ENCODE measurements at regions not wholly inside any gene's neighbourhood (a gene's known extent, or its start where the extent isn't known, plus 50 kb on each side); places are given as distances from the start of the nearest gene placed in this dataset.

DNA sequence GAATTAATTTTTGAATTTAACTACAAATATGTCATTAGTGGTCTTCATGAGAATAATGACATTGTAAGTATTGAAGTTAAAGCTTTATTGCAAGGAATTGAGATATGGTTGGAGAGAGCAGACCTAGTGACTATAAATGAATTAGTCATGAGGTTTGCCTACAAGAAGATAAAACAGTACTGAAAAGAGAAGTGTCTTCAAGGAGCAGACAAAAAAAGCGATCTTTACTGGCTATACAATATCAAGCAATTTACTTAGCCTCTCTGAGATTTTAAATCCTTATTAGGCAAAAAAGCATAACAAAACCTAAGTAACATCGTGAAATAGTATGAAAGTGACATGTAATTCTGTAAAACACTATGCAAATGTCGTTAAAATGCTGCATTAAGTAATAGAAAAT is 435.1 kb upstream of the PCDH20 start:
- DNase-seq (no peak), ATAC-seq (no peak)
- Histone ChIP-seq H3K9me3 (peaks cover 27% of the 10 kb centered on the region), H3K4me1 (ENCODE audit: low read depth) (no peaks in the 10 kb centered on the region), H3K4me3 (no peak overlapping the region), H3K36me3 (ENCODE audit: low read depth) (no peaks in the 10 kb centered on the region)
- TF ChIP-seq, protein P1, sequence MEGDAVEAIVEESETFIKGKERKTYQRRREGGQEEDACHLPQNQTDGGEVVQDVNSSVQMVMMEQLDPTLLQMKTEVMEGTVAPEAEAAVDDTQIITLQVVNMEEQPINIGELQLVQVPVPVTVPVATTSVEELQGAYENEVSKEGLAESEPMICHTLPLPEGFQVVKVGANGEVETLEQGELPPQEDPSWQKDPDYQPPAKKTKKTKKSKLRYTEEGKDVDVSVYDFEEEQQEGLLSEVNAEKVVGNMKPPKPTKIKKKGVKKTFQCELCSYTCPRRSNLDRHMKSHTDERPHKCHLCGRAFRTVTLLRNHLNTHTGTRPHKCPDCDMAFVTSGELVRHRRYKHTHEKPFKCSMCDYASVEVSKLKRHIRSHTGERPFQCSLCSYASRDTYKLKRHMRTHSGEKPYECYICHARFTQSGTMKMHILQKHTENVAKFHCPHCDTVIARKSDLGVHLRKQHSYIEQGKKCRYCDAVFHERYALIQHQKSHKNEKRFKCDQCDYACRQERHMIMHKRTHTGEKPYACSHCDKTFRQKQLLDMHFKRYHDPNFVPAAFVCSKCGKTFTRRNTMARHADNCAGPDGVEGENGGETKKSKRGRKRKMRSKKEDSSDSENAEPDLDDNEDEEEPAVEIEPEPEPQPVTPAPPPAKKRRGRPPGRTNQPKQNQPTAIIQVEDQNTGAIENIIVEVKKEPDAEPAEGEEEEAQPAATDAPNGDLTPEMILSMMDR (IDR thresholded peaks at IDR 0.05): no peak
- intact Hi-C loops (cut with DNase I, micrococcal nuclease): no loop called here

DNA sequence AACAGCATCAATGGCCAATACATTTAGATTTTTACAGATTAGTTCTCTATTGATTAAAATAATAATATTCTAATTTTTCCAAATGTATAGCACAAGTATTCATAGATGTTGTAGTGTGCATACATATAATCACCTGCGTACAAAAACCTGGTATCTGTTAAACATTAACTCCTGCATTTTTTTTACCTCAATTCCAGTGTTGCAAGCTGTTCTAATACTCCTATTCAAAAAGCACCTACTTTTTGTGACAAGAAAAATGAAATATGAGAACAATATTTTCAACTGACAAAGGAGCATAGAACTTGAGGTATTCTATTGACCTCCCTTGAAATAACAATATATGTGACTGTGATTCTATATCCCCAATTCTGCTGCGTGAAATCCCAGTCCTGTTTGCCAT is 422.9 kb upstream of the PCDH20 start:
- TF ChIP-seq, protein P1 (IDR thresholded peaks at IDR 0.05): no peak
- Histone ChIP-seq H3K4me1 (ENCODE audit: low read depth) (no peaks in the 10 kb centered on the region), H3K36me3 (ENCODE audit: low read depth) (no peaks in the 10 kb centered on the region), H3K4me3 (no peak overlapping the region), H3K9me3 (peaks cover 9% of the 10 kb centered on the region)
- intact Hi-C loops (cut with DNase I, micrococcal nuclease): no loop called here
- no peak for DNase-seq
- no peak for ATAC-seq

DNA sequence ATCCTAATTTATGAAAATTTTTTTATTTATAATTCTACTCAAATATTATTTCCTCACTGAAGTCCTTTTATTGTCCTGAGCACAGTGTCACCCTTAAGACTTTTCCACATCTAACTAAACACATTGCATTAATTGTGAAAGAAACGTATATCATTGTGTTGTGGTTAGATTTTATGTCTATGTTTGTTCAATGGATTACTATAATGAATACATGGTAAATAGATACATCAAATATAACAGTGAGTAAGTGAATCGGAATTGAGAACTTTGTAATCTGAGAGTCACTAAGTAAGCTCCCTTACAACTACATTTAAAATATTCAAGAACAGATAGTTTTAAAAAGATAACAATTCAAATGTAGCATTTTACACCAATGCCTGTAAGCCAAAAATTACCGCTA is 417.6 kb upstream of the PCDH20 start:
- TF ChIP-seq, protein P1 (IDR thresholded peaks at IDR 0.05): no peak
- no peaks in the 10 kb centered on the region for H3K4me1 ChIP-seq (ENCODE audit: low read depth)
- H3K36me3 ChIP-seq (ENCODE audit: low read depth): no peaks in the 10 kb centered on the region
- DNase-seq (no peak), ATAC-seq (no peak)
- H3K9me3 ChIP-seq: peaks cover 39% of the 10 kb centered on the region
- intact Hi-C loops (cut with DNase I, micrococcal nuclease): no loop called here
- no peak overlapping the region for H3K4me3 ChIP-seq

DNA sequence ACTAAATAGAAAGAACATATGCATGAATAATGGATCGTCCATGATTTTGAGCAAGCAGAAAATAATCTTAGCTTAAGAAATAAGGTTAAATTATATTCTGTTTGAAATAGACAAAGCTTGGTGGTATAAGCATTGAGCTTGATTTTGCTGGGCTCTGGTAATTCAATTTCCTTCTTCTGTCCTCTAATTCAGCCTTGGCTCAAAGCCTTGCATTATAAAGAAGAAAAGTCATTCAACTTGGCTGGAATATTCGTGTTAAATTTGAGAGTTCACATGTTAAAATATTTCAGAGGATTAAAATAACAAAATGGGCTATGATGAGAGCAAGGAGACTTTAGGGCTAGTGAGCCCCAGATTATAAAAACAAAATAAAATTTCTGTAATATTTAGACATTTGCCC is 415.4 kb upstream of the PCDH20 start:
- ATAC-seq (no peak), DNase-seq (no peak)
- intact Hi-C loops (cut with DNase I, micrococcal nuclease): no loop called here
- Histone ChIP-seq H3K36me3 (ENCODE audit: low read depth) (no peaks in the 10 kb centered on the region), H3K4me1 (ENCODE audit: low read depth) (no peaks in the 10 kb centered on the region), H3K9me3 (peaks cover 41% of the 10 kb centered on the region), H3K4me3 (no peak overlapping the region)
- TF ChIP-seq, protein P1 (IDR thresholded peaks at IDR 0.05): no peak

DNA sequence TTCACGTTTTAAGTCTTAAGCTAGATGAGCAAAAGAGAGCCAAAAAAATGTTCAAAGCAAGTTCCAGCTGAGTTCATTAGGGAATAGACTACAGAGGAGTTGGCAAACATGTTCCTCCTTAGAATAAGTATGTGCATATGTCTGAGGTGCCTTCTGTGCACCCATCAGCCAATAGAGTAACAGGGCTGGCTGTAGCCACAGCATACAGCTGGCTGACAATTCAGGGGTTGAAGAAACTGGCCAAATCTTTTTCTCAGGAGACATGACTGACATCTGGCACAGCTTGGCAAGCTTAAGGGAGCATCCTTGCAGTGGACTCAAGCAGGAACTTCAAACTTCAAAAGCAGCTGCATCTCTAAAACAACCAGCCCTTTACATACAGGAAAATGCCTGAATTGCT is 414.8 kb upstream of the PCDH20 start:
- Histone ChIP-seq H3K4me1 (ENCODE audit: low read depth) (no peaks in the 10 kb centered on the region), H3K36me3 (ENCODE audit: low read depth) (no peaks in the 10 kb centered on the region), H3K4me3 (no peak overlapping the region), H3K9me3 (peaks cover 40% of the 10 kb centered on the region)
- ATAC-seq (no peak), DNase-seq (no peak)
- TF ChIP-seq, protein P1 (IDR thresholded peaks at IDR 0.05): no peak
- intact Hi-C loops (cut with DNase I, micrococcal nuclease): no loop called here

DNA sequence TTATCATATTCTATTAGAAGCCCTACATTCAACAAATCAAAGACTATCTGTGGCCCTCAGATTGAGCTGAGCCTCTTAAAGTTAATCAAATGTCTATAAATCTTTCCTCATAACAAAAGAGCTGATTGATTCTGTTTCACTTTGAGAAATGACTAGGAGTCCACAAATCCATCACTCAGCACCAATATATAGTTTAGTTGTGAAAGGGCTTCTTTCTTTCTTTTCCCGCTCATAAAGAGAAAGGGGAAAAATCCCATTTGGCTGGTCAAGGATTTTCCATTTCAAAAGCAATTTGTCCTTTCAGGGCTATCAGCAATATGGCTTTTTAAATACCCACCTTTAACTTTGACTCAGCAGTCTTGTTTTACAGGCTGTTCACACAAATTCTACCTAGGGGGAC is 408.5 kb upstream of the PCDH20 start:
- DNase-seq (no peak), ATAC-seq (no peak)
- intact Hi-C loops (cut with DNase I, micrococcal nuclease): no loop called here
- TF ChIP-seq, protein P1 (IDR thresholded peaks at IDR 0.05): no peak
- Histone ChIP-seq H3K9me3 (peaks cover 31% of the 10 kb centered on the region), H3K36me3 (ENCODE audit: low read depth) (no peaks in the 10 kb centered on the region), H3K4me3 (no peak overlapping the region), H3K4me1 (ENCODE audit: low read depth) (no peaks in the 10 kb centered on the region)

Measured in mucosa of descending colon (tissue), 3 donors.